ENCODE measurements at regions not wholly inside any gene's neighbourhood (a gene's known extent, or its start where the extent isn't known, plus 50 kb on each side); places are given as distances from the start of the nearest gene placed in this dataset.

DNA sequence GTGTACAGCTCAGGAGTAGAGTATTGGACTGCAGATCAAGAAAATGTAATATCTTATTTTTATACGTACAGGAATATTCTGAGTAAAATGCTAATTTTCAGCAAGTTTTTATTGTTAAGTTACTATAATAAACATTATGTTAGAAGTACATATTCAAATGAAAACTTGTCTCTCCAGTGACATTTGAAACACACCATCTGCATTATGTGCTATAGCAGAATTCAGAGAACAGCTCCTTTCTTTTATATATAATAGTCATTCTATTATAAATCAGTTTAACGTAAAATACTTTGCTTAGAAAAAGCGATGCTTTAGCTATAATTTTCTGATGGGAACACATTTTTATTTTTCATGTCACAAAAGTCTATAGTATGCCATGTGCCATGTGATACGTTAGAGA is 249.0 kb downstream of the PTPRC start:
- DNase-seq (ENCODE audit: low read depth), result no peak
- no peak overlapping the region for H3K4me3 ChIP-seq (ENCODE audit: low read depth, low read length)
- TF ChIP-seq, protein P1, sequence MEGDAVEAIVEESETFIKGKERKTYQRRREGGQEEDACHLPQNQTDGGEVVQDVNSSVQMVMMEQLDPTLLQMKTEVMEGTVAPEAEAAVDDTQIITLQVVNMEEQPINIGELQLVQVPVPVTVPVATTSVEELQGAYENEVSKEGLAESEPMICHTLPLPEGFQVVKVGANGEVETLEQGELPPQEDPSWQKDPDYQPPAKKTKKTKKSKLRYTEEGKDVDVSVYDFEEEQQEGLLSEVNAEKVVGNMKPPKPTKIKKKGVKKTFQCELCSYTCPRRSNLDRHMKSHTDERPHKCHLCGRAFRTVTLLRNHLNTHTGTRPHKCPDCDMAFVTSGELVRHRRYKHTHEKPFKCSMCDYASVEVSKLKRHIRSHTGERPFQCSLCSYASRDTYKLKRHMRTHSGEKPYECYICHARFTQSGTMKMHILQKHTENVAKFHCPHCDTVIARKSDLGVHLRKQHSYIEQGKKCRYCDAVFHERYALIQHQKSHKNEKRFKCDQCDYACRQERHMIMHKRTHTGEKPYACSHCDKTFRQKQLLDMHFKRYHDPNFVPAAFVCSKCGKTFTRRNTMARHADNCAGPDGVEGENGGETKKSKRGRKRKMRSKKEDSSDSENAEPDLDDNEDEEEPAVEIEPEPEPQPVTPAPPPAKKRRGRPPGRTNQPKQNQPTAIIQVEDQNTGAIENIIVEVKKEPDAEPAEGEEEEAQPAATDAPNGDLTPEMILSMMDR (conservative IDR thresholded peaks at IDR 0.05; ENCODE audit: low read depth, low read length), result no peak

DNA sequence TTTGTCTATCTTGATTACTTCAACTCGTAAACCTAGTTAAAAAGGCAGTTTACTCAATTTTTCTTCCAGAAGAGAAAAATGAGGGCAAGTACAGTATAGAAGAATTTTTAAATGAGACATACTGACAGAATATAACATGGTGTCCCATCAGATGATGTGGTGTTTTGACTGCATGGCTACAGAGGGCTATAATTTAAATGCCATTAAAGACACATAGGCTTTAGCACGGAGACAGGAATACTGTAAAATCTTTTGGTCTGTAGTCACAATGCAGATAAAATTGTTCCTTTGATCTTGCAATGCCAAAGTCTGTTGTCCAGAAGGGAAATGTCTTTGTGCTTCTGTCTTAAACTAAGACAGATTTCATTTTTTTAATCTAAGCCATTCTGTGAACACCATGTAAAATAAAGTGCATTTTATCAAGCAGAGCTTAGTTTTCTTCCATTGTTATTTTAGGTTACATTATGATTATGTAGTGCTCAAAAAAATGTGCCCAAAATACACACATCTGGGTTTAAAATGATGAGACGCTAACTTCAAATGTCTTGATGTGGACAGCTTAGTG is 249.6 kb downstream of the PTPRC start:
- TF ChIP-seq, protein P1 (conservative IDR thresholded peaks at IDR 0.05; ENCODE audit: low read depth, low read length), result no peak
- H3K4me3 ChIP-seq (ENCODE audit: low read depth, low read length), result no peak overlapping the region
- no peak for DNase-seq (ENCODE audit: low read depth)

DNA sequence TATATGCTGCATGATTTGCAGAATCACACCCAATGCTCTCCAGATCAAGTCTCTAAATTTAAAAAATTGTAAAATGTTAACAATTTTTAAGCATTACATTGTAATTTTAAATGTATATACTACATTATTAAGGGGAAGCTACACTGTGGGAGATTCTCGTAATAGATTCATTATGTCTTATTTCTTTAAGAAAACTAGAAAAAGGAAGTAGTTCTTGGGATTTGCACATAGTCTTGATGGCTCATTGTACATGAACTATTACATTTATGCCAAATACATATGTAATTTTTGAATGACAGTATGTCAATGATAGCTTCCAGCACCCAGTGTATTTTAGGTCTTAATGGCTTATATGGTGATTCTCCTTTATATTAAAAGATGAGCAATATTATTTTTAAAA is 250.3 kb downstream of the PTPRC start:
- no peak overlapping the region for H3K4me3 ChIP-seq (ENCODE audit: low read depth, low read length)
- TF ChIP-seq, protein P1 (conservative IDR thresholded peaks at IDR 0.05; ENCODE audit: low read depth, low read length), result no peak
- DNase-seq (ENCODE audit: low read depth), result no peak

DNA sequence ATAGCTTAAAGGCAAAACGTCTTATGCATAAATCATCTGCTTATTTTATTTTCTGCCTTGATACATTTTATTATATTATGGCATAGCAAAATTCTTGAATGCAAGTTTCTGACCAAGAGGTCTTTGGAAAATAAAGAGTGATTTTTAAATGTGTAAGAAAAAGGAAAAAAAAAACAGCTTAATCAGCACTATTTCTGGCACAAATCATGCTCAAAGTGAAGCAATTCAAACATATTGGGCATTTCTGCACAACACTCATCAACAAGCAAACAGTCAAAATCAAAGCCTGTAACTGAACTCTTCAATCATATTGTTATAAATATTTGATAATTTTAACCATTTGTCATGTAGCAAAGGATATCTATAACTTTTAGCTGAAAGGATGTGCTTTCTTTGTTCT is 250.9 kb downstream of the PTPRC start:
- H3K4me3 ChIP-seq (ENCODE audit: low read depth, low read length), result no peak overlapping the region
- TF ChIP-seq, protein P1 (conservative IDR thresholded peaks at IDR 0.05; ENCODE audit: low read depth, low read length), result no peak
- no peak for DNase-seq (ENCODE audit: low read depth)

DNA sequence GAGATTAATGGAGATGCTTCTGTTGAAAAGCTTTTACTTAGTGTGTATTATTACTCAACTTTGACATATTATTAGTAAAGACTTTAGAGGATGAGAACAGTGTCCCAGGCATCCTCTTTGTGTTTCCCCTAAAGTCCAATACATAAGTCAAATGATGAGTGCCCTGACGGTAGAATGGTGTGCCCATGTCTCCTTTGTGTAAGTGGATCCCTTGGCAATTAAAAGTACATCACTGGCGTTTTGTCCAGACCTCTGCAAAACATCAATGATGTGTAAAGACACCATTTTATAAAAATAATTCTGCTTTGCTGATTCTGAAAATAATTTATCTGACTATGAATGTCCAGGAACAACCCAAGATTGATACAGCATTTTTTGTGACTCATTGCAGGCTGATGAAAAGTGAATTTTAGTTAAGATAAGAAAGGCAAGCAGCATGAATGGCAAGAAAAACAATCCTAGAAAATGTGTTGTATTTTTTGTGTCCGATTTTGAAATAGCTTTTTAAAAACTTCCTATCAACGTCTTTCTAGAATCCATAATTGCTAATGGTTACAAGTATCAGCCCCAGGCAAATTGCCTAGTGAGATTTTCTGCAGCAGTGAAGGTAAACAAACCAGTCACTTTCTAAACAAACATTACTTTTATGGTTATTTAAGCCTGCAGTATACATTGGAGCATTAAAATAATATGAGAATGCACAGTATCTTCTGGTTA is 251.5 kb downstream of the PTPRC start:
- H3K4me3 ChIP-seq (ENCODE audit: low read depth, low read length), result no peak overlapping the region
- no peak for DNase-seq (ENCODE audit: low read depth)
- TF ChIP-seq, protein P1 (conservative IDR thresholded peaks at IDR 0.05; ENCODE audit: low read depth, low read length), result no peak

DNA sequence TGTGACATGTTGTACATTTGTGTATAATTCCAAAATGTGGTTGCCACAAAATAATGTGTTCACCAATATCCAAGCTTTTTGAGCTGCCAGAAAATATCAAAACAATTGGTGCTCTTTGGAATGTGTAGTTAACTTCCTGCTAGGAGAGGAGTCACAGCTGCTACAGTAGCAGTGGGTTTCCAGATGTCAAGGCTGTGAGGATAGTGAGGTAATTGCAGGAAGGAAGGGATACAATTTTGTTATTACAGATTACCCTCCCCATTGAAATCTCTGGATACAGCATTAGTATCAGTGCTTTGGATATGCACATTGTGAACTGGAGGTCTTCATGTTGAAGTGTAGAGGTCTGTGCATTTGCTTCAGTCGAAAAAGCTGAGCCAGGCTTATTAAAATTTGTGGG is 253.2 kb downstream of the PTPRC start:
- H3K4me3 ChIP-seq (ENCODE audit: low read depth, low read length), result no peak overlapping the region
- no peak for DNase-seq (ENCODE audit: low read depth)
- TF ChIP-seq, protein P1 (conservative IDR thresholded peaks at IDR 0.05; ENCODE audit: low read depth, low read length), result no peak

DNA sequence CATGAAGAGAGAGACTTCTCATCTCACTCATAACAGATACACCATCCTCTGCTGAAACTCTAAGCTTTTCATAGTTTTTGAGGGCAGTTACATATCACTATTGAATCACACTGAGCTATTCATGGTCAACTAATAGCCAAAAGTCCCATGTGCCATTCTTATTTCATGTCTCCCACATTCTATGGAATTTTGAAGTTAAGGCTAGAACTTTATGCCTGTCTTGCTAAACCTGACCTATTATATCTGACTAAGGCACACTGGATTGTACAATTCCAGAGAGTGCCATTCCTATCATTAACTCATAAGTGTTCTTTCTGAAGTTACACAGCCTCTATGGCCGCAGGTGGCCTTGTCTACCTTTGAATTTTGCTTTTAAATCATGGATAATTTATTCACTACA is 254.3 kb downstream of the PTPRC start:
- TF ChIP-seq, protein P1 (conservative IDR thresholded peaks at IDR 0.05; ENCODE audit: low read depth, low read length), result no peak
- DNase-seq (ENCODE audit: low read depth), result no peak
- H3K4me3 ChIP-seq (ENCODE audit: low read depth, low read length), result no peak overlapping the region

Data from epithelial cell of proximal tubule (primary cell).